Naive B cell (primary cell): ENCODE measurements at regions not wholly inside any gene's neighbourhood (a gene's known extent, or its start where the extent isn't known, plus 50 kb on each side); places are given as distances from the start of the nearest gene placed in this dataset.
A peak's percentile ranks its signal among the peaks of the same experiment; 100 is the strongest.

Source experiments
- ATAC-seq, 2 donors: fragments of 150-1000 bp; cut with Tn5 transposase; 2 replicates each; pipeline ENCODE4 v1.10.0; 2021; ENCODE audit warnings: low read depth in 2 of 2, mild to moderate bottlenecking in 2 of 2, moderate library complexity in 2 of 2
- DNase-seq: peaks from one replicate; pipeline ENCODE4 v3.0.0; 2022
- H3K27ac Mint-ChIP-seq, 6 donors: one replicate each; pipeline ENCODE4 v1.8.0; 2020 to 2022; ENCODE audit warnings: mild to moderate bottlenecking in 6 of 6, mixed read lengths in 6 of 6, moderate library complexity in 5 of 6, inconsistent platforms in 2 of 6
- H3K27me3 Mint-ChIP-seq, 3 donors: one replicate each; pipeline ENCODE4 v1.8.0; 2021 to 2022; ENCODE audit warnings: mixed read lengths in 3 of 3, mild to moderate bottlenecking in 1 of 3
- H3K36me3 Mint-ChIP-seq, 2 donors: one replicate each; pipeline ENCODE4 v1.8.0; 2020 to 2022; ENCODE audit warnings: mixed read lengths in 2 of 2, inconsistent platforms in 1 of 2, mild to moderate bottlenecking in 1 of 2
- H3K4me1 Mint-ChIP-seq, 3 donors: one replicate each; pipeline ENCODE4 v1.8.0; 2020 to 2022; ENCODE audit warnings: mixed read lengths in 3 of 3, inconsistent platforms in 1 of 3, mild to moderate bottlenecking in 1 of 3, moderate library complexity in 1 of 3
- H3K4me3 Mint-ChIP-seq, 8 donors: one replicate each; pipeline ENCODE4 v1.8.0; 2020 to 2022; ENCODE audit warnings: mild to moderate bottlenecking in 8 of 8, mixed read lengths in 8 of 8, moderate library complexity in 8 of 8, inconsistent platforms in 2 of 8
- H3K9me3 Mint-ChIP-seq, 7 donors: one replicate each; pipeline ENCODE4 v1.8.0; 2020 to 2022; ENCODE audit warnings: mixed read lengths in 7 of 7, mild to moderate bottlenecking in 5 of 7, inconsistent platforms in 2 of 7, moderate library complexity in 1 of 7

DNA sequence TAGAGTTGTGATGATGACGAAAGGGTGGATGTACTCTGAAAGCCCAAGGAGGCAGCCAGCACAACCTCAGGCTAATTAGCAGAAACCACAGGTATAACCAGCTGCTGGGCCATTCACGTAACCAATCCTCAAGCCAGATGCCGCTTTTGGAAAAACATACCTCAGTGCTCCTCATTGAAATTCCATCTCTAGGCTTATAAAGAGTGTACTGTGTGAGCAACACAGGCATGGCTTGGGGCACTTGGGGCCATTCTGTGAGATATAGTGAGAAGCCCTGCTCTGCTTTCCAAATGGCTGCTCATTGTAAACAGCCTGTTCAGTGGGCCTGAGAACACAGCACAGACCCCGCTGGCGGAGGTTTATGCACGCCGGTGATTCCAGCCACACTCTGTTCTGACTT is 182.1 kb upstream of the HHIP start:
- H3K9me3 Mint-ChIP-seq, result peaks cover 0 to 2% (median 0%) of the 10 kb centered on the region in 7 donors

DNA sequence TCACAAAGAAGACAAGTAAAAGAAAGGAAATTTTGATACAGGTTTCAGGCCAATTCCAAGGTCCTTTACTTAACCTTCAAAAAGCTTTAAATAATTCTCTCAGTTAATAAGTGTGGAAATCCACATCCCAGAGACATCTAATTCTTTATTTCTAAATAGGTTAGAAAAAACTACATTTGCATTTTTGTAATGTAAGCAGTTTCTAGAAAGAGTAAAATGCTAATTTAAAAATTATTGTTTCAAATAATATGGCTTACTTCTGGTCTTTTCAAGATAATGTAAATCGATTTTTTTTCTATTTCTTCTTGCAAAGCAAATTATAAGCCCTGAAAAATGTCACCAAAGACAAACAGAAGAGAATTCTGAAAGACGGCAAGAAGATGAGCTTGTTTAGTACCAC is 180.4 kb upstream of the HHIP start:
- no peaks in the 10 kb centered on the region for H3K36me3 Mint-ChIP-seq
- DNase-seq (no peak), ATAC-seq (no peak)
- peaks cover 0 to 2% (median 0%) of the 10 kb centered on the region in 7 donors for H3K9me3 Mint-ChIP-seq
- no peak overlapping the region for H3K27ac Mint-ChIP-seq
- H3K27me3 Mint-ChIP-seq, result no peaks in the 10 kb centered on the region
- H3K4me1 Mint-ChIP-seq, result no peaks in the 10 kb centered on the region
- H3K4me3 Mint-ChIP-seq, result no peak overlapping the region

More for the DNA sequence above, 182.1 kb upstream of the HHIP start:
- DNase-seq (no peak), ATAC-seq (no peak)
- Mint-ChIP-seq H3K36me3 (no peaks in the 10 kb centered on the region), H3K27ac (no peak overlapping the region), H3K27me3 (no peaks in the 10 kb centered on the region), H3K4me1 (no peaks in the 10 kb centered on the region), H3K4me3 (no peak overlapping the region)

DNA sequence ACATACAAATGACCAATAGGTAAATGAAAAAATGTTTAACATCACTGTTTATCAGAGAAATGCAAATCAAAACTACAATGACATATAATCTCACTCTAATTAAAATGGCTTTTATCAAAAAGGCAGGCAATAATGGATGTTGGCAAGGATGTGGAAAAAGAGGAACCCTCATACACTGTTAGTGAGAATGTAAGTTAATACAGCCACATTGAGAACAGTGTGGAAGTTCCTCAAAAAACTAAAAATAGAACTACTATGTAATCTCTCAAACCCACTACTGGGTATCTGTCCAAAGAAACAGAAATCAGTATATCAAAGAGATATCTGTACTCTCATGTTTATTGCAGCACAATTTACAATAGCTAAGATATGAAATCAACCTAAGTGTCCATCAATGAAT is 165.9 kb upstream of the HHIP start:
- Mint-ChIP-seq H3K4me1 (no peaks in the 10 kb centered on the region), H3K27ac (no peak overlapping the region), H3K27me3 (peaks cover 0 to 7% (median 0%) of the 10 kb centered on the region in 3 donors), H3K9me3 (peaks cover 4 to 20% (median 10%) of the 10 kb centered on the region in 7 donors), H3K36me3 (peaks cover 0 to 4% of the 10 kb centered on the region in 2 donors), H3K4me3 (no peak overlapping the region)
- DNase-seq (no peak), ATAC-seq (no peak)

DNA sequence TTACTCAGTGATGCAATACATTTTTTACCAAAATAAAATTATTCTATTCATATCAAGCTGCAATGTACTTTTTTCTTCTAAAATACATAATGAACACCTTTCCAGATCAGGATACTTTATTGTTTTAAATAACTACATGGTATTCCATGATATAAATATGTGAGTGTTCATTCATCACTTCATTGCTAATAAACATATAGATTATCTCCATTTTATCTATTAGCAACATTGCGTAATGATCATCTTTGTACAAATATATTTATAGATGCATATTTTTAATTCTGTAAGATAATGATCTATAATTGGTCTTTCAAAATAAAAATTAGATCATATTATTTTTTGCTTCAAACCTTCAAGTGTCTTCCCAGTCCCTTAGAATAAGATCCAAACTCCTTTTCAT is 156.1 kb upstream of the HHIP start:
- ATAC-seq, result no peak
- Mint-ChIP-seq H3K27me3 (no peaks in the 10 kb centered on the region), H3K36me3 (no peaks in the 10 kb centered on the region), H3K9me3 (peaks cover 0 to 25% (median 5%) of the 10 kb centered on the region in 7 donors), H3K27ac (no peak overlapping the region), H3K4me1 (no peaks in the 10 kb centered on the region), H3K4me3 (no peak overlapping the region)
- no peak for DNase-seq

DNA sequence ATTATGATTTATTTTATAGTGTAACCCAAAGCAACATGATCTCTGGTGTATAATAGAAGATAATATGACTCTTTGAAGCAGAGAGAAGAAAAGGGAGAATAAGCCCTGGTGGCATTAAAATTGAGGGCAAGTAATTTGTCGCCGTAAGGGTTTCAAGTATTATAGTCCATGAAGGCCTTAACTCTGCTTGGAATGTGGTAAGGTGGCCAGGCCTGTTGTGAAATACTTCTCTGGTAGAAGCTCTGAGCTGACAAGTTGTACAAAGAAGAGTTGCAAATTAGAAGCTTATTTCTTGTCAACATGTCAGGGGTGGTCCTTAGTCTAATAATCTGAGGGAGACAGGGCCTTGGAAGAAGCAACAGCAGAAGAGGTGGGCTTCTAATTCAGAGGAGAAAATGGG is 151.7 kb upstream of the HHIP start:
- Mint-ChIP-seq H3K27me3 (no peaks in the 10 kb centered on the region), H3K4me3 (no peak overlapping the region), H3K9me3 (no peaks in the 10 kb centered on the region), H3K4me1 (no peaks in the 10 kb centered on the region), H3K27ac (no peak overlapping the region), H3K36me3 (no peaks in the 10 kb centered on the region)
- DNase-seq (no peak), ATAC-seq (no peak)

DNA sequence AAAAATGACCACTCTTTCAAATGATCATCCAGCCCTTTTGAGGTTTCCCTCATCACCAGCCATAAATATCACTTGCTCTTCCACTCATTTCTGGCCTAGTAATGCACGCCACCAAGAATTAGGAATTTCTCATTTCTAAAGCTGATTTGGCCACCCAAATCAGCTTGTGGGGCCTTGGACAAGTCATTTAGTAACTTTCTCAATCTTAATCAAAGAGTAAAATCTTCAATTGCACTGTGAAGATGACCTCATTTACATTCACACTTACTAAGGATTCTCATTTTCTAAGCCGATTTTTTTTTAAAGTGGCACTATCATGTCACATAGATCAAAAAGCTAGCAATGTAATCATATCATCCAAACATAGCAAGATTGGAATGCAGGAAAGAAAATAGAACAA is 150.0 kb upstream of the HHIP start:
- Mint-ChIP-seq H3K27ac (no peak overlapping the region), H3K4me3 (no peak overlapping the region), H3K4me1 (no peaks in the 10 kb centered on the region), H3K9me3 (no peaks in the 10 kb centered on the region), H3K36me3 (no peaks in the 10 kb centered on the region), H3K27me3 (no peaks in the 10 kb centered on the region)
- no peak for DNase-seq
- ATAC-seq, result no peak

DNA sequence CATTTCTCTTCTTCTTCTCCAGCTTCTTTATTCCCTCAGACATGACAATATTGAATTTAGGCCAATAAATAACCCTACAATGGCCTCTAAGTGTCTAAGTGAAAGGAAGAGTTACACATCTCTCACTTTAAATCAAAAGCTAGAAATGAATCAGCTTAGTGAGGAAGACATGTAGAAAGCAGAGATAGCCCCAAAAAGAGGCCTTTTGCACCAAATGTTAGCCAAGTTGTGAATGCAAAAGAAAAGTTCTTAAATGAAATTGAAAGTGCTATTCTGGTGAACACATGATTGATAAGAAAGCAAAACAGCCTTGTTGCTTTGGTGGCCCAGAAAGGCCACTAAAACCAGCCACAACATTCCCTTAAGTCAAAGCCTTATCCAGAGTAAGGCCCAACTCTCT is 146.2 kb upstream of the HHIP start:
- Mint-ChIP-seq H3K27ac (peak overlapping the region in 1 of 6 donors; percentile 2), H3K27me3 (no peaks in the 10 kb centered on the region), H3K9me3 (no peaks in the 10 kb centered on the region), H3K36me3 (no peaks in the 10 kb centered on the region), H3K4me1 (peaks cover 0 to 7% (median 0%) of the 10 kb centered on the region in 3 donors), H3K4me3 (no peak overlapping the region)
- no peak for DNase-seq
- ATAC-seq, result no peak

DNA sequence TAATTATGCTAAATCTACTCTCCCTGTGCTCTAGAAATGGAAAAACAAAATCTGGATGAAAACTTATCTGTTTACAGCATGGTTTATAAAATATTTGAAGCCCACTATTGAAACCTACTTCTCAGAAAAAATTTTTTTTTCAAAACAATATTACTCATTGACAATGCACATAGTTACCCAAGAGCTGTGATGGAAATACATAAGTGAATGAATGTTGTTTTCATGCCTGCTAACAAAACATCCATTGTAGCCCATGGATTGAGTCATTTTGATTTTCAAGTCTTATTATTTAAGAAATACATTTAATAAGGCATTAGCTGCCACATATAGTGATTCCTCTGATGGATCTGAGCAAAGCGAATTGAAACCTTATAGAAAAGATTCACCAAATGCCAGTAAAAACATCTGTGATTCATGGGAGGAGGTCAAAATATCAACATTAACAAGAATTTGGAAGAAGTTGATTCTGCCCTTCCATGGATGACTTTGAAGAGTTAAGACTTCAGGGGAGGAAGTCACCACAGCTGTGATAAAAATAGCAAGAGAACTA is 144.7 kb upstream of the HHIP start:
- H3K36me3 Mint-ChIP-seq, result no peaks in the 10 kb centered on the region
- no peak overlapping the region for H3K4me3 Mint-ChIP-seq
- DNase-seq (no peak), ATAC-seq (no peak)
- H3K27me3 Mint-ChIP-seq, result no peaks in the 10 kb centered on the region
- H3K9me3 Mint-ChIP-seq, result no peaks in the 10 kb centered on the region
- H3K4me1 Mint-ChIP-seq, result peaks cover 0 to 7% (median 0%) of the 10 kb centered on the region in 3 donors
- no peak overlapping the region for H3K27ac Mint-ChIP-seq

DNA sequence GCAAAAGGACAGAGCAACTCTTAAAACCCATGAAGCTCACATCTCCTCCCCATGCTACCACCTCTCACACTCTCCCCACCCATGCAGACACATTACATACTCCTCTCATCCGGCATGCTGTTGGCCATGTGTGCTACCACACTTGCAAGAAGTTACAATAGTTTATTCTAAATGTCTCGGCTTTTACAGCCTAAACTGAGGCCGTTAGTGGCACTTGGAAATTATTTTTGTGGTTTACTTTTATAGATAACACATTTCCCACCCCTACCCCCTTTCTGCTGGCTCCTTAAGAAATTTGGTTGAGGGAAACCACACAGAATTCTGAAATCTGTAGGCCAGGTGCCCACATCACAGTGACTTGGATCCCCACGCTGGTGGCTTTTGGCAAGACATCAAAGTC is 141.1 kb upstream of the HHIP start:
- Mint-ChIP-seq H3K4me3 (no peak overlapping the region), H3K27me3 (no peaks in the 10 kb centered on the region), H3K4me1 (peaks cover 0 to 7% (median 0%) of the 10 kb centered on the region in 3 donors), H3K27ac (no peak overlapping the region), H3K36me3 (no peaks in the 10 kb centered on the region), H3K9me3 (no peaks in the 10 kb centered on the region)
- ATAC-seq (no peak), DNase-seq (no peak)

DNA sequence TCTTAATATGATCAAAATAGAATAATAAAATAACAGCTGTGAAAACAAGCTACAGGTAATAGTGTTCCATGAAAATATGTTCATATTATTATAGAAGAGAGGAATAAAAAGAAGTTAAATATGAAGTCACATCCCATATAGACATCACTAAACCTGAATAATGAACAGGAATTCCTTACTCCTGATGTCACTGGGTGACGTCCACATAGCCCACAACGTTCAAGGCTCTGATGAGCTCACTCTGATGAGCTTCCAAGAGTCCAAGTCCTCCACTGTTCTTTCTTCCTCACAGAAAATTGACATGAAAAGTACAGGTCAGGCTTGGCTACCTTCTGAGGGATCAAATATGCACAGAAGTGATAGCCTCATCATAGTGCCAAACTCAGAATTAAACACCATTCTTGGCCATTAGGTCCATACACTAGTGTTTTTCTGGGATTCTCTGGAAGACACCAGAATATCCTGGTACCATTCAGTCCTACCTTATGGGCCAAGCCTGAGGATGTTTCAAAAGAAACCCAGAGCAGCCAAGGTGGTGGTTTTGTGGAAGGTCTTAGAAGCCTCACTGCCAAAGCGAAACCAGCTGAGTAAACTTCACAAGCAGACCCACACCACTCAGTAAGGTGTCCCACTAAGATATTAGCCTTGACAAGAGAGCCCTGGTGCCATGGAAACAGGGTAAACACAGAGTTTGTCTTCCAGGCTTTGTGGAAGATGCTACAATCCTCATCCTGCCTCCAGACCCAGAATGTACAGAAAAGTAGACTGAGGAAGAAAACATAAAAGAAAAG is 138.4 kb upstream of the HHIP start:
- H3K9me3 Mint-ChIP-seq, result no peaks in the 10 kb centered on the region
- no peak for DNase-seq
- no peak overlapping the region for H3K27ac Mint-ChIP-seq
- no peaks in the 10 kb centered on the region for H3K27me3 Mint-ChIP-seq
- no peaks in the 10 kb centered on the region for H3K36me3 Mint-ChIP-seq
- H3K4me3 Mint-ChIP-seq, result no peak overlapping the region
- H3K4me1 Mint-ChIP-seq, result no peaks in the 10 kb centered on the region
- ATAC-seq, result no peak

DNA sequence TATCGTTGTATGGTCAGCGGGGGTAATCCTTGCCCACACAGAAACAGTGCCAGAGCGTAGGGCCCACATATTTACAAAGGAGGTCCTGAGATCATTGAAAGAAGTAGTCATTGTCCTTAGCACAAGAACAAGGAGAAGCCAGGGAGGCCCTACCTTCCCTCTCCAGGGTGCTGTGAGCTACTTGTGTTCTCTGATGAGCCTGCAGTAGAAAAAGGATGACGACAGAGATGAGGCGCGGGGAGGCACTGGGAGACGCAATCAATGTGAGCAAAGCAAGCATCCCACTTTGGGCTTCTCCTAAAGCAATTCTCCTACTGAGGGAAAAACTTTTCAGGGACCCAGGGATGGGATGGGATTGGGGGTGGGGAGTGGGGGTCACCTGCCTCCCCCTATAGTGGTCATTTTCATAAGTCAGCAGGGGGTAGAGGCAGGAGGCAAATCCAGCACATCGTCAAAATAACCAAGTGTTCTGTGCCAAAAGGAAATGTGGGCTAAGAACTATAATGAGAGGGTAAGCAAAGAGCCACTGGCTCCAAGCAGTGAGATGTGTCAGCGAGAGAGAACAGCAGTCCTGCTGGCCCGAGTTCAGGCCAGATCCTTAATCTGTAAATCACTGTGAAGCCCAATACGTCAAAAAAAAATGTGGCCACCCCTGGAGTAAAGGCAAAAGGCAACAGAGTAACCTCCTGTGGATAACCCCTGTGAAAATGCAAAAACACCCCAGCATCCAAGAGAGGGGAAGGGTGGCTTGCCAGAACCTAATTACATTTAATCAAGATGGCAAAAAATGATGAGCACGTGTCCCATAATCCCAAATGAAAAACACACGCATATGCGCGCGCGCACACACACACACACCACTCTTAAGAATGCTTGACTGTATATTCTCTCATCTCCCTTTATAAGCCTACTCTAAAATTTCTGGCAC is 136.6 kb upstream of the HHIP start:
- Mint-ChIP-seq H3K27me3 (peaks cover 0 to 4% (median 0%) of the 10 kb centered on the region in 3 donors), H3K4me3 (no peak overlapping the region), H3K4me1 (no peaks in the 10 kb centered on the region), H3K27ac (no peak overlapping the region), H3K9me3 (no peaks in the 10 kb centered on the region), H3K36me3 (no peaks in the 10 kb centered on the region)
- no peak for DNase-seq
- ATAC-seq, result no peak

DNA sequence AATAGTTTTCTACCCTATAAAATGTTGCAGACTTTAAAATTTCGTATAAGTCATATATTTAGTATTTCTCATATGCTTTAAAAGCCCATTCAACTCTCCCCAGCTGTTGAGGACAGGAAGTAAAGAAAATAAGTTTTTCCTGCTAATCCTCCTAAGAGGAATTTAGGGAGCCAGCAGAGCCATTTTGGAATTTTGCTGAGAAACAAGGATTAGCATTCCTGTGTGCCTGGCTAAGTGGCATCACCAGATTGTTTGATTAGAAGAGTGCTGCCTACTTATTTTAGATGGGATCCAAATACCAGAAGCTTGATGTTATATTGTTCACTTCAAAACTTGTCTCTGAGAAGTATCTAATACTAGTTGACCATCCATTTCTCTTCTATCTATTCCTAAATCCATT is 131.2 kb upstream of the HHIP start:
- H3K27ac Mint-ChIP-seq, result no peak overlapping the region
- no peaks in the 10 kb centered on the region for H3K9me3 Mint-ChIP-seq
- DNase-seq (no peak), ATAC-seq (no peak)
- H3K4me1 Mint-ChIP-seq, result no peaks in the 10 kb centered on the region
- H3K27me3 Mint-ChIP-seq, result peaks cover 0 to 4% (median 0%) of the 10 kb centered on the region in 3 donors
- H3K36me3 Mint-ChIP-seq, result no peaks in the 10 kb centered on the region
- no peak overlapping the region for H3K4me3 Mint-ChIP-seq

DNA sequence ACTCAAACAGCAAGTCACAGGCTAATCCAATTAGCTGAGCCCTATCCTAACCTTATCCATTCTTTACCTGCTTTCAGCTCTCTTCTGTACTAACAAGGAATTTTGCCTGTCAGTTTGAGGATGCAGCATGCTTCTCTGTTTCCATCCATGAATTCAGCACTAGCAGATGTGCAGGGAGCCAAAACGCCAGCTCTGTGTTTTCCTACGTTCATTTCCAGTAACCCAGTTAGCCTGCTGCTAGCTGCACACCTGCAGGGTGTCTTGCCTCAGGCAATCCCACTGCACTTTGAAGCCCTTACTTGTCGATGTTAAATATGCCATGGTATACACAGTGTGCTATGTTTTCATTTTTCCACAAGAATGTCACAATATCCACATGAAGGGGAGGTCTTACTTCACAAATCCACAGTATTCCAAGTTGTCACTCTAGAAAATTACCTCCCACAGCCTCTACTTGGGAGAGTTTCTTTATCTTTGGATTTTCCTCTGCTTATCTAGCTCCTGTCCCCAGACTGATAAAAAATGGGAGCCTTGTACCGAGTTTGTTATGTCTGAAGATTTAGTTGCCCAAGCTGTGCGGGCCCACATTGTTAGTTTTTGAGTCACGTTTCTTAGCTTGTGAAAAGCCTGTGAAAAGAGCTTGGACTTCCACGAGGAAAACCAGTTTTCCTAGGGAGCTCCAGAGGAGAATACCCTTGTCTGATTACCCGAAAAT is 127.6 kb upstream of the HHIP start:
- H3K4me3 Mint-ChIP-seq, result no peak overlapping the region
- H3K9me3 Mint-ChIP-seq, result peaks cover 0 to 4% (median 0%) of the 10 kb centered on the region in 7 donors
- H3K27ac Mint-ChIP-seq, result no peak overlapping the region
- no peaks in the 10 kb centered on the region for H3K4me1 Mint-ChIP-seq
- H3K36me3 Mint-ChIP-seq, result no peaks in the 10 kb centered on the region
- DNase-seq (no peak), ATAC-seq (no peak)
- peaks cover 0 to 3% (median 0%) of the 10 kb centered on the region in 3 donors for H3K27me3 Mint-ChIP-seq
